ENCODE measurements at regions not wholly inside any gene's neighbourhood (a gene's known extent, or its start where the extent isn't known, plus 50 kb on each side); places are given as distances from the start of the nearest gene placed in this dataset.

DNA sequence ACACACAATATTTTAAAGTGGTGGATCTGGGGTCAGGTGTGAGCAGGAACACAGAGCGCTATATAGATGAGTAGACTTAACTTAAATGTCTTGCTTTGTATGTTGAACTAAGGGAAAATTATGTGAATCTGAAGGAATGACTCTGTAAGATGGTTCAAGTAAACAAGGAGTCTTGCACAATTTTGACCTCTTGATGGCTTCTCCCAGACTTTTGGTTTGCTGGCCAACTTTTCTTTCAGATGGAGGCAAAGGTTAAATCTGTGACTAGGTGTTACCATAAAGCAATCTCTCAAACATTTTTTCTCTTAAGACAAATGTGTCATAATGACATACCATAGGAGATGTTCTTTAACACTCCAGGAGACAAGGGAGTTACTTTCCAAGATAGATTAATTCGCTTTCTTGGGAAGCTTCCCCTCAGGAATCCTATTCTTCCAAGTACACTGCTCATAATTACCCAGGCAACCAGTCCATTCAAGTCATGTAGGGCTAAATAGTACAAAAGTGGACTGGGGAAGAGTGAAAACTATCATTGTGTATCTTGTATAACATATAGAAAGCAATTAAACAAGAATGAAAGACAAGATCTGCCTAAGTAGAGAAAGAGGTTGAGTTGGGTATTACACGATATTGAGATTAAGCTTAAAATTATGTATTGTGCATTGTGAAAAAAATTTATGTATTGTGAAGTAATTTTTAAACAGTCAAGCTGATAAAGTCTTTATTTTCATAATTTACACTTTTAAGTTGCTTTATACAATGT, 60.3 kb upstream of the SLC27A6 start:
- no peak for FAIRE-seq

DNA sequence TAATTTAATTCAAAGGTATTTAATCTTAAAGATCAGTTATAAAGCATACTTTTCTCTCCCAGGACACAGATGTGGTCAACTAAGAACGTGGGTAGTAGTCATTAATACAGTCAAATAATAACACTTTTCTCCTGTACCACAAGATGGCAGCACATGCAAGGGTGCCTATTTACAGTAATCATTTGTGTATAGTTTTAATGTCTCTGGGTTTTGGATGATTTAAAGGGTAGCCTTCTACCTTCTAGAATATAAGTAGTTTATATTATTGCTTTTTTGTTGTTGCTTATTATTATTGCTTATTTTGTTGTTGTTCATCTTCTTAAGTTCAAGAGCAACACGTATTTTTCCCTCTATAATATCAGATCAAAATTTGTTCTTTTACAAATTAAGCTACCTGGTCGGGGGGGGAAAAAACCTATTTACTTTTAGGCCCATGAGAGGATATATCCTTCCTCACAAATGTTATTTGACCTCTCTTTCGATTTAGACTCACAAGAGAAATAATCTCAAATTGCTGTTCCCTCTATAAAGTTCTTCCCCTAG, 59.6 kb upstream of the SLC27A6 start:
- peak; percentile 95 for FAIRE-seq

DNA sequence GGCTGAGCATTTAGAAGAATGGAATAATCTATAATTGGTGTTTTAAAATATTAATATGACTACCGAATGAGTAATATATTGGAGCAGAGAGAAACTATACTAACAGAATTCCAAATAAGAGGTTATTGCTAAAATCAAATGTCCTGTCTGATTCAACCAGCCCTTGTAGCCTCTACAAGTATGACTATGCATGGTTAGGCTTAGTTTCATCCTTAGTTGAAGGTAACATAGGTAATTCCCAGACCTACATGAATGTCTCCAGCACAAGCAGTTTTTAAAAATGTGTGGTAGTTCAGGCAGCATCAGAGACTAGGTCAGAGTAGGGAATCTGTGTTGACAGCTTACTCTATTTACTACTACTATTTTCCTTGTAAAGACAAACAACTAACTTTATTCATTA, 51.7 kb upstream of the SLC27A6 start:
- FAIRE-seq = no peak
